ENCODE measurements at regions not wholly inside any gene's neighbourhood (a gene's known extent, or its start where the extent isn't known, plus 50 kb on each side); places are given as distances from the start of the nearest gene placed in this dataset. TPM values are rescaled to one million over a fixed set of nuclear protein-coding genes. Genes with fewer than 3 reads are reported as not detected.

DNA sequence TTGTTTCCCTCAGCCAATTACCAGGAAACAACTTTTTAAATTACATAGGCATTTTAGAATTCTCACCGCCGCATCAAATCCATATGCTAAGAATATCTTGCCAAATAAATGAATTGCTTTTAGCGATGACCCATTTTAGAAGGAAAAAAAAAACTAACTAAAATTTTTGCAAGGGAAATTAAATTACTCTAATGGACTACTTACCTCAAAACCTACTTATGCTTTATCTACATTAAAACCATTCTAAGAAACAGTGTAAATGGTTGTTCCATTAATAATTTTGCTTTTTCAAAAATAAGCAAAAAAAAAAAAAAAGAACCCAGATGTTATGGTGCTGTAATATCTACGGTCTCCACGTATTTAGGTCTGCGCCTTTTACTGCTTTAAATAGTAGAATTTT is 73.5 kb upstream of the CCDC150 start:
- no peak for DNase-seq (ENCODE audit: low read depth)

DNA sequence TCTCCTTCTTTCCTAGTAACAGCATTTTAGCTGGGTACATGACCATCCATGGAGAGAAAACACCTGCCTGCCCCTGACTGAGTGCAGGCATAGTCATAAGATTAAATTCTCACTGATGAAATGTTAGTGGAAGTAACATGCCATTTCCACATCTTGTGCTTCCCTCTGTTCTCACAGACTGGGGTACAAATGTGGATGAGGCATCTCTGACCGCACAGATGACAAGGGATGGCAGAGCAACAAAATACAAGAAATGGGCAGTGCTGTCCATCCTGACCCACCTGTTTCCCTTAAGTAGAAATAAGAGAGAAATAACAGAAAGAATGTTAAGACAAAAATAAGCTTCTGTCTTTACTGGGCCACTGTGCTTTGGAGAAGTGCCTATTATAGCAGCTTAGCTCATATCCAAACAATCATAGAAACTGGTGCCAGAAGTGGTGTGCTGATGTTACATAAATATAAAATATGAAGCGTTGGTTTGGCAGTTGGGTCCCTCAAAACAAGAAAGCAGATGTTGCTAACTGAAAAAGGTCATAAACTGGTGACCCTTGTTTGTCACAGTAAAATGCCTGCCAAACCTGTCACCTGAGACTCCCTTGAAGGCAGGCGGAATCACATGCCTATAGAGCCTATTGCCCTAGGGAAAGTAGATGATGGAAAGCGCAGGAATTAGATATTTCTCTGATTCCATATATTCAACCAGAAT is 72.4 kb upstream of the CCDC150 start:
- no peak for DNase-seq (ENCODE audit: low read depth)

DNA sequence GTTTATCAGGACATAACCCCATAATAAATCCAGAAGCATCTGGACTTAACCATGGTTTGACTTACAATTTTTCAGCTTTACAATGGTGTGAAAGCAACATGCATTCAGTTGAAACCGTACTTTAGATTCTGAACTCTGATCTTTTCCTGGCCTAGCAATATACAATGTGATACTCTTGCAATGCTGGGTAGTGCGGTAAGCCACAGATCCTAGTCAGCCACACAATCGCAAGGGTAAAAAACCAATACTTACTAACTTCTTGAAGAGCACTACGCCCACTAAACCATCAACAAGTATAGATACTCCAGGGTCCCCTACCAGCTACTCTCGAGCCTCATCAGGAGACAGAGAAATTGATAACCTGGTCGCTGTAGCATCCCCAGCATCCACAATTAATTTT is 71.0 kb upstream of the CCDC150 start:
- no peak for DNase-seq (ENCODE audit: low read depth)

DNA sequence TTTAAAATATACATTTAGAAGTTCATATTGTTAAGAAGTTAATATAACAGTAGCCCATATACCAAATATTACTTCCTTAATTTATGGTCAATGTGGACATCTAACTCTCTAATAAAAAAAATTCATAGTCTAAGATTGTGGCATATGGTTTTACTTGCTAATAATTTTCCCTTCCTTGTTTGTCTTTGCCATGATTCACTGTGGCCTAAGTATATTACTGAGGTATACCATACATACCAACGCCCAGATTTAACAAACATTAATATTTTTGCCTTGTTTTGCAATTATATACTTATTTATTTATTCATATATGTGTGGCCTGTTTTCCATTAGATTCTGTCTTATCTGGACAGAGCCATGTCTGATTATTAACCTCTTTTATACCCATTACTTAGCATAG is 54.6 kb upstream of the CCDC150 start:
- DNase-seq (ENCODE audit: low read depth) = no peak

DNA sequence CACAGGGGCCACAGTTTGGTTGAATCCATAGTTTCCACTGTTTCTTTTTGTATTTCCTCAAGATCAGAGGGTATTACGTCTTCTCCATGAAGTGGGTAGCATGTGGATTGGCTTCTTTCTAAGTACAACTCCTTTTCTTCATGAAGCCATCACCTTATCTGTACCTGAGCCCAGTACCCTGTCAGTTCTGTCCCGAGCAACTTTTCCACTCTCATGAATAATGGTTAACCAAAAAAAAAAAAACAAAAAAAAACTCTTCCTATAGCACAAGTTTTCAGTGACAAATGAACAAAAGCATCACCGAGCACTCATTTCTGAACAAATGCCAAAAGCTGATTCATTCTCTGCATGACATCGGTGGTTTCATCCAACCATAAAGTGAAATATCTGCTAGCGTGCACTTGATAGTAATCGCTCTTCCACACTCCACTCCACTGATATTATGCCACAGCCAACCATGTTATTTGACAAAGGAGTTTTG is 53.0 kb upstream of the CCDC150 start:
- peak; percentile 86 for DNase-seq (ENCODE audit: low read depth)

DNA sequence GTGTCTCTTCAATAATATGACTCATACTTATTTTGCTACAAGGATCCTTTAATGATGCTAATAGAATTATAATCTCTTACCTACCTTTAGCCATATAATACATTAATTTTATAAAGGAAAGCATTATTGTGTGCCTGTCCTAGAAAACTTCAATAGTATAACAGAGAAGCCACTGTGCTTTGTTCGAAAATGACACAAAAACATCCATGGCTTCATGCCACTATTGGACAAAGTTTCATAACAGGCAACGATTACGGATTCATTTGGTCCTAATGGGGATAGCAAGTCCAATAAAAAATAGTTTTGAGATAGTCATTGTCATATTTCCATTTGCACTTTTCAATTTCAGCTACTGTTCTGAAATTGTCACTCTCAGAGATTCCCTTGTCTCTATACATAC is 52.5 kb upstream of the CCDC150 start:
- no peak for DNase-seq (ENCODE audit: low read depth)

DNA sequence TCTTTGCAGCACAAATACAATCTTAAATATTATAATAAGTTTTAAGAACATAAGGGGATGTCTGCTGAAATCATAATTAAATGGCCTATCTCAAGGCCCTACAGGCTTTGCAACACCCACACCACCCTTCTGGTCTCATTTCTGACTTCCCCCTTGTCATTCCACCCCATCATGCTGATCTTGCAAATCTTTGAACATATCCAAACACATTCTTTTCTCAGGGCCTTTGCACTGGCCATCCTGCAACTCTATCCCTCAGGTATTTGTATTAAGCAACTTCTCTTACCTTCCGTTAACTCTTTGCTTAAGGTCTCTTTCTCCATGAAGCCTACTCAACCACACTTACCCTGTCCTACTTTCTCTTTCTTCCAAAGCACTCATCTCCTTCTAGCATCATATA is 51.8 kb upstream of the CCDC150 start:
- DNase-seq (ENCODE audit: low read depth) = no peak

DNA sequence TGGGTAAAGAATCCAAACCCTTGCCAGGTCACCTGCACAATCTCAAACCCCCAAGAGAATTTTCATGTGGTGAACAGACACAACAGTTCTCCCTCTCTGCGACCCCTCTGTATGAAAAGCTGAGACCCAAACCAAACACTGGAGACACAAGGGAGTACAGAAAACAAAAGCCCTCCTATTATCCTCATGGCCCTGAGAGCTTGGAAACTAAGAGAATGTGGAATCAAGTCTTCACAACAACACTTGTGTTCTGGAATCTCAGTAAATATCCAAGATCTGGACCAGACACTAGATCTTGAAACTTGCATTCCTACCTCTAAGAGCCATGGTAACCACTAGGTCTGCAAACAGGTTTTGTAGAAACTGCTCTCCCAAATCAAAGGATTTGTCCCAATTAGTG is 50.1 kb upstream of the CCDC150 start:
- DNase-seq (ENCODE audit: low read depth) = no peak

Small RNA genes in the stretch of these regions (small RNA-seq; reads per million reads assigned to genes)
- not detected for gene RN7SL820P
